GM23338 (cell line): ENCODE measurements at regions not wholly inside any gene's neighbourhood (a gene's known extent, or its start where the extent isn't known, plus 50 kb on each side); places are given as distances from the start of the nearest gene placed in this dataset.

Experiments
- CREB1 ChIP-seq: fragments of 250-450 bp; sonication (Bioruptor Pico); IDR thresholded peaks from 2 replicates; pipeline ENCODE4 v1.5.0; 2020; ENCODE audit warnings: low read depth, mild to moderate bottlenecking, moderate library complexity
- EZH2 ChIP-seq: fragments of 200-600 bp; sonication (generic); IDR thresholded peaks from one replicate; pipeline ENCODE4 v1.8.0; 2017; ENCODE audit warnings: antibody characterized with exemption, mild to moderate bottlenecking, low read depth; ENCODE audit not compliant: unreplicated experiment
- EZH2phosphoT487 ChIP-seq: fragments of 200-600 bp; sonication (generic); IDR thresholded peaks from one replicate; pipeline ENCODE4 v1.8.1; 2018; ENCODE audit warnings: antibody characterized with exemption; ENCODE audit not compliant: unreplicated experiment
- JUNB ChIP-seq: IDR thresholded peaks from one replicate; pipeline ENCODE4 v1.6.1; 2016; ENCODE audit warnings: antibody characterized with exemption; ENCODE audit not compliant: unreplicated experiment
- POLR2AphosphoS5 ChIP-seq: IDR thresholded peaks from 2 replicates; pipeline ENCODE4 v1.6.1; 2016; ENCODE audit warnings: antibody characterized with exemption, low read depth
- STAT1 ChIP-seq: IDR thresholded peaks from one replicate; pipeline ENCODE4 v1.6.1; 2016; ENCODE audit warnings: antibody characterized with exemption; ENCODE audit not compliant: unreplicated experiment
- ZNF114 ChIP-seq: fragments of 250-450 bp; sonication (Bioruptor Pico); IDR thresholded peaks from 2 replicates; pipeline ENCODE4 v1.5.0; 2020; ENCODE audit warnings: mild to moderate bottlenecking, moderate library complexity
- TF ChIP-seq, protein P1 (sequence below), 2 experiments: fragments of 200-600 bp in 1 of 2; sonication (generic) in 1 of 2; conservative IDR thresholded peaks; 2 replicates each; pipeline versions ENCODE4 v1.5.1 to v1.6.1; 2016 to 2017; ENCODE audit warnings: antibody characterized with exemption in 2 of 2, low read depth in 2 of 2, mild to moderate bottlenecking in 2 of 2, moderate library complexity in 1 of 2
- TF ChIP-seq, protein P2 (sequence below): IDR thresholded peaks from one replicate; pipeline ENCODE4 v1.6.1; 2018; ENCODE audit warnings: antibody characterized with exemption; ENCODE audit not compliant: unreplicated experiment

DNA sequence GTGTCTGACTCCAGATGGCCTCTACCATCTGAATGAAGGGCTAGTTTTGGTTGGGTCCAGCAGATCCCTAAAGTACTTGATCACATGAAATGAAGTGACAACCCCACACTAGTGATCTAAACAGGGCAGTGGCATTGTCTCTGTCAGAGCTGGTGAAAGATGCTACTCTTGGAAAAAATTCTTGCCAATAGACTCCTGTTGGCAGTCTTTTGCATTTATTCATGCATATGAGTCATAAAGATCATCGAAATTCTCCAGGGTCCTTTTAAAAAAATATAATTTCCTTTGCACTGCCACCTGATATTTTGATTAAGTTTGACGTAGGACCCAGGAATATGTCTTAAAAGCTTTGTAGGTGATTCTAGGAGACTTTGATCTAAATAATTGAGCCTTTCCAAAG is 135.1 kb upstream of the ELL2 start:
- no peak for TF ChIP-seq EZH2phosphoT487
- TF ChIP-seq, protein P1, sequence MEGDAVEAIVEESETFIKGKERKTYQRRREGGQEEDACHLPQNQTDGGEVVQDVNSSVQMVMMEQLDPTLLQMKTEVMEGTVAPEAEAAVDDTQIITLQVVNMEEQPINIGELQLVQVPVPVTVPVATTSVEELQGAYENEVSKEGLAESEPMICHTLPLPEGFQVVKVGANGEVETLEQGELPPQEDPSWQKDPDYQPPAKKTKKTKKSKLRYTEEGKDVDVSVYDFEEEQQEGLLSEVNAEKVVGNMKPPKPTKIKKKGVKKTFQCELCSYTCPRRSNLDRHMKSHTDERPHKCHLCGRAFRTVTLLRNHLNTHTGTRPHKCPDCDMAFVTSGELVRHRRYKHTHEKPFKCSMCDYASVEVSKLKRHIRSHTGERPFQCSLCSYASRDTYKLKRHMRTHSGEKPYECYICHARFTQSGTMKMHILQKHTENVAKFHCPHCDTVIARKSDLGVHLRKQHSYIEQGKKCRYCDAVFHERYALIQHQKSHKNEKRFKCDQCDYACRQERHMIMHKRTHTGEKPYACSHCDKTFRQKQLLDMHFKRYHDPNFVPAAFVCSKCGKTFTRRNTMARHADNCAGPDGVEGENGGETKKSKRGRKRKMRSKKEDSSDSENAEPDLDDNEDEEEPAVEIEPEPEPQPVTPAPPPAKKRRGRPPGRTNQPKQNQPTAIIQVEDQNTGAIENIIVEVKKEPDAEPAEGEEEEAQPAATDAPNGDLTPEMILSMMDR (conservative IDR thresholded peaks at IDR 0.05; ENCODE audit: low read depth in 2 of 2) = no peak
- TF ChIP-seq STAT1 = no peak
- no peak for TF ChIP-seq EZH2
- TF ChIP-seq POLR2AphosphoS5 = no peak
- TF ChIP-seq, protein P2, sequence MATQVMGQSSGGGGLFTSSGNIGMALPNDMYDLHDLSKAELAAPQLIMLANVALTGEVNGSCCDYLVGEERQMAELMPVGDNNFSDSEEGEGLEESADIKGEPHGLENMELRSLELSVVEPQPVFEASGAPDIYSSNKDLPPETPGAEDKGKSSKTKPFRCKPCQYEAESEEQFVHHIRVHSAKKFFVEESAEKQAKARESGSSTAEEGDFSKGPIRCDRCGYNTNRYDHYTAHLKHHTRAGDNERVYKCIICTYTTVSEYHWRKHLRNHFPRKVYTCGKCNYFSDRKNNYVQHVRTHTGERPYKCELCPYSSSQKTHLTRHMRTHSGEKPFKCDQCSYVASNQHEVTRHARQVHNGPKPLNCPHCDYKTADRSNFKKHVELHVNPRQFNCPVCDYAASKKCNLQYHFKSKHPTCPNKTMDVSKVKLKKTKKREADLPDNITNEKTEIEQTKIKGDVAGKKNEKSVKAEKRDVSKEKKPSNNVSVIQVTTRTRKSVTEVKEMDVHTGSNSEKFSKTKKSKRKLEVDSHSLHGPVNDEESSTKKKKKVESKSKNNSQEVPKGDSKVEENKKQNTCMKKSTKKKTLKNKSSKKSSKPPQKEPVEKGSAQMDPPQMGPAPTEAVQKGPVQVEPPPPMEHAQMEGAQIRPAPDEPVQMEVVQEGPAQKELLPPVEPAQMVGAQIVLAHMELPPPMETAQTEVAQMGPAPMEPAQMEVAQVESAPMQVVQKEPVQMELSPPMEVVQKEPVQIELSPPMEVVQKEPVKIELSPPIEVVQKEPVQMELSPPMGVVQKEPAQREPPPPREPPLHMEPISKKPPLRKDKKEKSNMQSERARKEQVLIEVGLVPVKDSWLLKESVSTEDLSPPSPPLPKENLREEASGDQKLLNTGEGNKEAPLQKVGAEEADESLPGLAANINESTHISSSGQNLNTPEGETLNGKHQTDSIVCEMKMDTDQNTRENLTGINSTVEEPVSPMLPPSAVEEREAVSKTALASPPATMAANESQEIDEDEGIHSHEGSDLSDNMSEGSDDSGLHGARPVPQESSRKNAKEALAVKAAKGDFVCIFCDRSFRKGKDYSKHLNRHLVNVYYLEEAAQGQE = no peak
- TF ChIP-seq JUNB = no peak
- no peak for TF ChIP-seq CREB1 (CRISPR knock-in tag)
- no peak for TF ChIP-seq ZNF114
